ENCODE measurements at regions not wholly inside any gene's neighbourhood (a gene's known extent, or its start where the extent isn't known, plus 50 kb on each side); places are given as distances from the start of the nearest gene placed in this dataset.
"Not testable (repeated sequence)": the region's sequence is repeated elsewhere in the genome, so short reads cannot be mapped to it uniquely, and the experiment has no call there.

DNA sequence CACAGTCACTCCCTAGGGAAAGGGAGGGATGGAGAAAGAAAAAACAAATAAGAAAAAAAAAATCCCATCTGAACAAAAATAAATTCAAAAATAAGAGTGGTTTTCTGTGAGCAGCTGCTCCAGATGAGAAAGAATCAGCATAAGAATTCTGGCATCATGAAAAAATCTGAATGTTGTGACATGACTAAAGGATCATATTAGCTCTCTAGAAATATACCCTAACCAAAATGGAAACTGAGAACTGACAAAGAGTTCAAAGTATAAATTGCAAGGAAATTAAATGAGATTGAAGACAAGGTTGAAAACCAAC is 579.0 kb downstream of the UQCRFS1 start:
- FAIRE-seq (no peak), DNase-seq (ENCODE audit: low read depth) (no peak)
- TF ChIP-seq, protein P1, sequence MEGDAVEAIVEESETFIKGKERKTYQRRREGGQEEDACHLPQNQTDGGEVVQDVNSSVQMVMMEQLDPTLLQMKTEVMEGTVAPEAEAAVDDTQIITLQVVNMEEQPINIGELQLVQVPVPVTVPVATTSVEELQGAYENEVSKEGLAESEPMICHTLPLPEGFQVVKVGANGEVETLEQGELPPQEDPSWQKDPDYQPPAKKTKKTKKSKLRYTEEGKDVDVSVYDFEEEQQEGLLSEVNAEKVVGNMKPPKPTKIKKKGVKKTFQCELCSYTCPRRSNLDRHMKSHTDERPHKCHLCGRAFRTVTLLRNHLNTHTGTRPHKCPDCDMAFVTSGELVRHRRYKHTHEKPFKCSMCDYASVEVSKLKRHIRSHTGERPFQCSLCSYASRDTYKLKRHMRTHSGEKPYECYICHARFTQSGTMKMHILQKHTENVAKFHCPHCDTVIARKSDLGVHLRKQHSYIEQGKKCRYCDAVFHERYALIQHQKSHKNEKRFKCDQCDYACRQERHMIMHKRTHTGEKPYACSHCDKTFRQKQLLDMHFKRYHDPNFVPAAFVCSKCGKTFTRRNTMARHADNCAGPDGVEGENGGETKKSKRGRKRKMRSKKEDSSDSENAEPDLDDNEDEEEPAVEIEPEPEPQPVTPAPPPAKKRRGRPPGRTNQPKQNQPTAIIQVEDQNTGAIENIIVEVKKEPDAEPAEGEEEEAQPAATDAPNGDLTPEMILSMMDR (IDR thresholded peaks at IDR 0.05; ENCODE audit: insufficient read depth, low read length, severe bottlenecking), result no peak
- H3K4me3 ChIP-seq (ENCODE audit: low read depth, low read length), result no peak overlapping the region
- no peaks in the 10 kb centered on the region for H3K27me3 ChIP-seq (ENCODE audit: control insufficient read depth, insufficient read depth, low read length)
- no peaks in the 10 kb centered on the region for H3K36me3 ChIP-seq (ENCODE audit: control insufficient read depth, insufficient read depth, low read length)

DNA sequence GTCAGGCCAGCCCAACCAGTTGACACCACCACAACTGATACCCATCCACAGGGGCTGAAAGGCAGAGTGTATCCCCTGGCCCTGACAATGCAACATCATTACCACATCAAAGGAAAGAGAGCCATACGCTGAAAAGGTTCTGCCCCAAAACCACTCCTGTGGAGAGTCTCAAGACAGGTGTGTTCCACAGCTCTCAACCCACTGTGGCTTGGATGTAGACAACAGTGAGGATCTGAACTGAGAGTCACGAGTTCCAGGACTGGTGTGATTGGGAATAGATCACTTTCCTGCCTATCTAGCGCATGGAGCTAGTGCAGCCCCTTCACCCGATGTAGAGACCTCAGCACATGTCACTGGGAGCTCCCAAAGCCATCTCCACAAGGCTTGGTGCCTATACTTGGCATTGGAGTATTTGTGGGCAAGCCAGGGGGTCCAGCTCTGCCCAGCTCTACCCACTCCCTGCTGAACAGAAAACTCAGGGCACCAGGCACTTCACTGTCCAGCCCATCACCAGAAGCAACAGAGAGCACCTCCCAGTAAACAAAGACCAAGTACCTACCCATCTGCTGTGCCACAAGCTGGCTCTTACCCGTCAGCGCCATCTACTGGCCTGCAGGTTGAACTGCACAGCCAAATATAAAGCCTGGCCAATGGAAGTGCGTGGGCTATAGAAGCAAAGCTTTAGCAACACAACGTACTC is 579.5 kb downstream of the UQCRFS1 start:
- H3K36me3 ChIP-seq (ENCODE audit: control insufficient read depth, insufficient read depth, low read length), result no peaks in the 10 kb centered on the region
- H3K27me3 ChIP-seq (ENCODE audit: control insufficient read depth, insufficient read depth, low read length), result no peaks in the 10 kb centered on the region
- DNase-seq (ENCODE audit: low read depth) (peak; percentile 3), FAIRE-seq (no peak)
- TF ChIP-seq, protein P1 (IDR thresholded peaks at IDR 0.05; ENCODE audit: insufficient read depth, low read length, severe bottlenecking), result peak; percentile 52
- H3K4me3 ChIP-seq (ENCODE audit: low read depth, low read length), result no peak overlapping the region

DNA sequence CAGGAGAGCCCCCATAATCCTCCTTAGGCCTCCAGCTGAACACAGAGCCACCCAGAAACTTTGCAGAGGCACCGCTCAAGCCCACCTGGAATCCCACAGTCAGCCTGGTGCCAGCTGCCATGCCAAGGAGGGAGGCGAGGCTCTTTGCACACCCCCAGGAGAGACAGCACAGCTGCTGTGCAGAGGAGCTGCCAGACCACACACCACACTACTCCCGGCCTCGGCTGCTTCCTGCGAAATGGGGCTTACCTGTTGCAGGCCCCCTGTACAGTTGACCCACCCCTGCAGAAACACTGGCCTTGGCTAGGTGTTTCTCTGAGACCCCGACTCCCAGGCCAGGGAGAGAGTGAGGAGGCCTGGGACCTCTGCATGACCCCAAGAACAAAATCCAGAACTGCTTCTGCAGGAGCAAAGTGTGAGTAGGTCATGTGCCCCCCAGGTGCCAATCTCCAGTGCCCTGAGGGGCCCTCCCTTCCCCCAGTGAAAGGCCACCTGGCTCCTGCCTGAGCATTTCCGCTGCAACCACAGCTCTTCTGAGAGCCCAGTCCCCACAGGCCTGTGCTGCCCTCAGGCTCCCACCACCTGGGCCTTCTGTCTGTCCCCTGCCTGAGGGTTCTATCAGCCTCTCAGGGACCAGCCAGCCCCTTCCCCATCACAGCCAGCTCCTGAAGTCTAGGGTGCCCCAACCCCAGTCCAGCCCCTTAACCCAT is 580.4 kb downstream of the UQCRFS1 start:
- H3K4me3 ChIP-seq (ENCODE audit: low read depth, low read length), result no peak overlapping the region
- no peak for FAIRE-seq
- H3K36me3 ChIP-seq (ENCODE audit: control insufficient read depth, insufficient read depth, low read length), result no peaks in the 10 kb centered on the region
- no peaks in the 10 kb centered on the region for H3K27me3 ChIP-seq (ENCODE audit: control insufficient read depth, insufficient read depth, low read length)
- TF ChIP-seq, protein P1 (IDR thresholded peaks at IDR 0.05; ENCODE audit: insufficient read depth, low read length, severe bottlenecking), result no peak
- no peak for DNase-seq (ENCODE audit: low read depth)

DNA sequence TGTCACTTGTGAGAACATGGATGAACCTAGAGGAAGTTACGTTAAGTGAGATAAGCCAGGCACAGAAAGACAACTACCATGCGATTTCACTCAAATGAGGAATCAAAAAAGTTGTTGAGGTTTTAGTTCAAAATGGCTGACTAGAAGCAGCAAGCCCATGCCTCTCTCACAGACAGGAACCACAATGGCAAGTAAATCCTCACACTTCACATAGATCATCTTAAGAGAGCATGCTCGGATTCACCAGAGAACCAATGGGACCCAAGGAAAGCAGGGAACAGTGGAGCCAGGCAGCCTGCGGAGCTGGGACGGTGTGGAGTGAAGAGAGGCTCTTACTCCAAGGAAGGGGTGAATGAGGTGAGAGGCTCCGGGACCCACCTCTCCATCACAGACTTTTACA is 581.0 kb downstream of the UQCRFS1 start:
- no peaks in the 10 kb centered on the region for H3K27me3 ChIP-seq (ENCODE audit: control insufficient read depth, insufficient read depth, low read length)
- H3K36me3 ChIP-seq (ENCODE audit: control insufficient read depth, insufficient read depth, low read length), result no peaks in the 10 kb centered on the region
- TF ChIP-seq, protein P1 (IDR thresholded peaks at IDR 0.05; ENCODE audit: insufficient read depth, low read length, severe bottlenecking), result no peak
- H3K4me3 ChIP-seq (ENCODE audit: low read depth, low read length), result no peak overlapping the region
- no peak for DNase-seq (ENCODE audit: low read depth)
- no peak for FAIRE-seq

DNA sequence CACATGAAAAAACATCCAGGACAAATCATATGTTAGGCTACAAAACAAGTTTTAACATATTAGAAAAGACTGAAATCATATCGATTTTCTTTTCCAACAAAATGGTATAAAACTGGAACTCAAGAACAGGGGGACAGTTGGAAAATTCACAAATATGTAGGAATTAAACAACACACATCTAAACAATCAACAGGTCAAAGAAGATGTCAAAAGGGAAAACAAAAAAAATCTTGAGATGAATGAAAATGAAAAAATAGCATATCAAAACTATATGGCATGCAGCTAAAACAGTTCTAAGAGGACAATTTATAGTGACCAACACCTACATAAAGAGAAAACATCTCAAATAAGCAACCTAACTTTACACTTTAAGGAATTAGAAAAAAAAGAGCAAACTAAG is 585.3 kb downstream of the UQCRFS1 start:
- no peak for FAIRE-seq
- H3K36me3 ChIP-seq (ENCODE audit: control insufficient read depth, insufficient read depth, low read length), result no peaks in the 10 kb centered on the region
- H3K4me3 ChIP-seq (ENCODE audit: low read depth, low read length), result no peak overlapping the region
- no peak for DNase-seq (ENCODE audit: low read depth)
- H3K27me3 ChIP-seq (ENCODE audit: control insufficient read depth, insufficient read depth, low read length), result no peaks in the 10 kb centered on the region
- TF ChIP-seq, protein P1 (IDR thresholded peaks at IDR 0.05; ENCODE audit: insufficient read depth, low read length, severe bottlenecking), result no peak

DNA sequence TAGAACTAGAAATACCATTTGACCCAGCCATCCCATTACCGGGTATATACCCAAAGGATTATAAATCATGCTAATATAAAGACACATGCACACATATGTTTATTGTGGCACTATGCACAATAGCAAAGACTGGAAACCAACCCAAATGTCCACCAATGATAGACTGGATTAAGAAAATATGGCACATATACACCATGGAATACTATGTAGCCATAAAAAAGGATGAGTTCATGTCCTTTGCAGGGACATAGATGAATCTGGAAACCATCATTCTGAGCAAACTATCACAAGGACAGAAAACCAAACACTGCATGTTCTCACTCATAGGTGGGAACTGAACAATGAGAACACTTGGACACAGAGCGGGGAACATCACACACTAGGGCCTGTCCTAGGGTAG is 586.5 kb downstream of the UQCRFS1 start:
- not testable (repeated sequence) for H3K36me3 ChIP-seq (ENCODE audit: control insufficient read depth, insufficient read depth, low read length); H3K27me3 ChIP-seq (ENCODE audit: control insufficient read depth, insufficient read depth, low read length); DNase-seq (ENCODE audit: low read depth); H3K4me3 ChIP-seq (ENCODE audit: low read depth, low read length); FAIRE-seq

All from bronchial epithelial cell (primary cell).